HS-27A (cell line): ENCODE measurements at regions not wholly inside any gene's neighbourhood (a gene's known extent, or its start where the extent isn't known, plus 50 kb on each side); places are given as distances from the start of the nearest gene placed in this dataset.
A peak's percentile ranks its signal among the peaks of the same experiment; 100 is the strongest.
"Not testable (repeated sequence)": the region's sequence is repeated elsewhere in the genome, so short reads cannot be mapped to it uniquely, and the experiment has no call there.

Experiments
- DNase-seq: peaks from one replicate; pipeline ENCODE4 v3.0.0-alpha.2; 2012; ENCODE audit warnings: low read depth, missing footprints

GRCh38 chr5:153373130-153373498, 117.4 kb upstream of the GRIA1 start:
- no peak for DNase-seq

GRCh38 chr5:153381630-153382029, 108.8 kb upstream of the GRIA1 start:
- not testable (repeated sequence) for DNase-seq

- no peak for DNase-seq
These were observed 99.9 kb upstream of the GRIA1 start for GRCh38 chr5:153390569-153390968.

GRCh38 chr5:153399595-153399994, 90.9 kb upstream of the GRIA1 start:
- DNase-seq = no peak

GRCh38 chr5:153400931-153401330, 89.5 kb upstream of the GRIA1 start:
- no peak for DNase-seq

- DNase-seq = peak; percentile 5
These were observed 87.9 kb upstream of the GRIA1 start for GRCh38 chr5:153402550-153402949.

- DNase-seq = no peak
These were observed 87.0 kb upstream of the GRIA1 start for GRCh38 chr5:153403470-153403869.

GRCh38 chr5:153404747-153405146, 85.7 kb upstream of the GRIA1 start:
- DNase-seq = no peak

GRCh38 chr5:153421676-153422075, 68.8 kb upstream of the GRIA1 start:
- DNase-seq = no peak

- no peak for DNase-seq
These were observed 64.6 kb upstream of the GRIA1 start for GRCh38 chr5:153425914-153426313.

- no peak for DNase-seq
These were observed 60.6 kb upstream of the GRIA1 start for GRCh38 chr5:153429761-153430380.

GRCh38 chr5:153432583-153432982, 57.9 kb upstream of the GRIA1 start:
- no peak for DNase-seq

- DNase-seq = no peak
These were observed 53.2 kb upstream of the GRIA1 start for GRCh38 chr5:153437251-153437650.

GRCh38 chr5:153439130-153439529, 51.3 kb upstream of the GRIA1 start:
- DNase-seq = no peak
